Karpas-422 (cell line): ENCODE measurements at regions not wholly inside any gene's neighbourhood (a gene's known extent, or its start where the extent isn't known, plus 50 kb on each side); places are given as distances from the start of the nearest gene placed in this dataset.
"Not testable (repeated sequence)": the region's sequence is repeated elsewhere in the genome, so short reads cannot be mapped to it uniquely, and the experiment has no call there.

Source experiments
- DNase-seq: peaks from one replicate; pipeline ENCODE4 v3.0.0-alpha.2; 2015
- H2AFZ ChIP-seq: fragments of 200-600 bp; sonication (generic); 2 replicates; pipeline ENCODE4 v1.6.1; 2014; ENCODE audit warnings: antibody characterized with exemption, low read length, mixed read lengths
- H3K27ac ChIP-seq: fragments of 200-600 bp; sonication (generic); 2 replicates; pipeline ENCODE4 v1.5.1; 2014; ENCODE audit warnings: mild to moderate bottlenecking, low read length, moderate library complexity
- H3K27me3 ChIP-seq: fragments of 200-600 bp; sonication (generic); 2 replicates; pipeline ENCODE4 v1.6.1; 2014; ENCODE audit warnings: low read length, mixed read lengths
- H3K36me3 ChIP-seq: fragments of 200-600 bp; sonication (generic); 2 replicates; pipeline ENCODE4 v1.6.1; 2014; ENCODE audit warnings: low read length, mixed read lengths; ENCODE audit not compliant: insufficient read depth
- H3K4me1 ChIP-seq: fragments of 200-600 bp; sonication (generic); 2 replicates; pipeline ENCODE4 v1.6.1; 2014; ENCODE audit warnings: mild to moderate bottlenecking, low read length, mixed read lengths
- H3K4me2 ChIP-seq: fragments of 200-600 bp; sonication (generic); 2 replicates; pipeline ENCODE4 v1.6.1; 2014; ENCODE audit warnings: low read length, low read depth, mild to moderate bottlenecking; ENCODE audit not compliant: poor library complexity, severe bottlenecking
- H3K4me3 ChIP-seq: fragments of 200-600 bp; sonication (generic); 2 replicates; pipeline ENCODE4 v1.5.1; 2014; ENCODE audit warnings: mild to moderate bottlenecking, antibody characterized with exemption, low read length, mixed read lengths
- H3K79me2 ChIP-seq: fragments of 200-600 bp; sonication (generic); 2 replicates; pipeline ENCODE4 v1.6.1; 2014; ENCODE audit warnings: mild to moderate bottlenecking, low read length, mixed read lengths
- H3K9ac ChIP-seq: fragments of 200-600 bp; sonication (generic); 2 replicates; pipeline ENCODE4 v1.6.0; 2014; ENCODE audit warnings: low read length
- H3K9me2 ChIP-seq: fragments of 200-600 bp; sonication (generic), shearing (Covaris generic); replicated peaks from 2 replicates; pipeline ENCODE4 v1.6.0; 2014; ENCODE audit warnings: mild to moderate bottlenecking, low read length, moderate library complexity; ENCODE audit not compliant: insufficient read depth
- H3K9me3 ChIP-seq: fragments of 300-700, 200-600 bp; sonication (generic); 2 replicates; pipeline ENCODE4 v1.6.1; 2014; ENCODE audit warnings: low read length, mixed read lengths
- H4K20me1 ChIP-seq: fragments of 200-600 bp; sonication (generic); 2 replicates; pipeline ENCODE4 v1.6.1; 2014; ENCODE audit warnings: mild to moderate bottlenecking, antibody characterized with exemption, low read length, low read depth; ENCODE audit not compliant: insufficient read depth

GRCh38 chr1:224051782-224052181 is 62.1 kb upstream of the FBXO28 start:
- H3K36me3 ChIP-seq, DNase-seq, H3K4me3 ChIP-seq, H3K79me2 ChIP-seq, H3K4me1 ChIP-seq, H3K9me3 ChIP-seq, H3K9me2 ChIP-seq, H3K27me3 ChIP-seq, H4K20me1 ChIP-seq, H3K27ac ChIP-seq, H3K9ac ChIP-seq, H3K4me2 ChIP-seq, H2AFZ ChIP-seq: not testable (repeated sequence)

- Histone ChIP-seq H3K4me1 (no peaks in the 10 kb centered on the region), H3K4me2 (no peak overlapping the region), H3K27me3 (no peaks in the 10 kb centered on the region), H3K36me3 (no peaks in the 10 kb centered on the region), H2AFZ (no peak overlapping the region), H3K79me2 (no peaks in the 10 kb centered on the region), H3K27ac (no peak overlapping the region), H3K4me3 (no peak overlapping the region), H3K9me2 (no peaks in the 10 kb centered on the region), H3K9me3 (no peaks in the 10 kb centered on the region), H4K20me1 (no peaks in the 10 kb centered on the region), H3K9ac (no peak overlapping the region)
- DNase-seq: no peak
Observed at GRCh38 chr1:224051086-224051406, 62.9 kb upstream of the FBXO28 start.

GRCh38 chr1:224047538-224047937 is 66.4 kb upstream of the FBXO28 start:
- Histone ChIP-seq H3K9me2 (no peaks in the 10 kb centered on the region), H3K4me2 (no peak overlapping the region), H3K27ac (no peak overlapping the region), H3K4me3 (no peak overlapping the region), H2AFZ (no peak overlapping the region), H4K20me1 (no peaks in the 10 kb centered on the region), H3K9me3 (no peaks in the 10 kb centered on the region), H3K4me1 (no peaks in the 10 kb centered on the region), H3K27me3 (no peaks in the 10 kb centered on the region), H3K9ac (no peak overlapping the region), H3K36me3 (no peaks in the 10 kb centered on the region), H3K79me2 (no peaks in the 10 kb centered on the region)
- no peak for DNase-seq

- Histone ChIP-seq H3K9me2 (no peaks in the 10 kb centered on the region), H3K9ac (no peak overlapping the region), H4K20me1 (no peaks in the 10 kb centered on the region), H3K27ac (no peak overlapping the region), H3K4me2 (no peak overlapping the region), H2AFZ (no peak overlapping the region), H3K4me1 (no peaks in the 10 kb centered on the region), H3K79me2 (no peaks in the 10 kb centered on the region), H3K4me3 (no peak overlapping the region), H3K27me3 (no peaks in the 10 kb centered on the region), H3K9me3 (no peaks in the 10 kb centered on the region), H3K36me3 (no peaks in the 10 kb centered on the region)
- no peak for DNase-seq
Observed at GRCh38 chr1:224045556-224045955, 68.4 kb upstream of the FBXO28 start.

- no peaks in the 10 kb centered on the region for H4K20me1 ChIP-seq
- H3K9me3 ChIP-seq: no peaks in the 10 kb centered on the region
- no peak overlapping the region for H3K9ac ChIP-seq
Observed at GRCh38 chr1:224044420-224044819, 69.5 kb upstream of the FBXO28 start.

GRCh38 chr1:224042557-224043118 is 71.3 kb upstream of the FBXO28 start:
- H3K4me1 ChIP-seq: no peaks in the 10 kb centered on the region
- H3K27ac ChIP-seq: no peak overlapping the region
- no peaks in the 10 kb centered on the region for H3K36me3 ChIP-seq
- H3K4me3 ChIP-seq: no peak overlapping the region
- DNase-seq: no peak
- H3K27me3 ChIP-seq: no peaks in the 10 kb centered on the region
- H3K4me2 ChIP-seq: no peak overlapping the region
- H3K9ac ChIP-seq: no peak overlapping the region
- no peaks in the 10 kb centered on the region for H3K9me2 ChIP-seq
- H4K20me1 ChIP-seq: no peaks in the 10 kb centered on the region
- H2AFZ ChIP-seq: no peak overlapping the region
- no peaks in the 10 kb centered on the region for H3K79me2 ChIP-seq
- H3K9me3 ChIP-seq: no peaks in the 10 kb centered on the region

More at GRCh38 chr1:224044420-224044819, 69.5 kb upstream of the FBXO28 start:
- no peaks in the 10 kb centered on the region for H3K9me2 ChIP-seq
- no peak overlapping the region for H3K4me3 ChIP-seq
- H3K79me2 ChIP-seq: no peaks in the 10 kb centered on the region
- no peak overlapping the region for H2AFZ ChIP-seq
- H3K27ac ChIP-seq: no peak overlapping the region
- H3K4me2 ChIP-seq: no peak overlapping the region
- DNase-seq: no peak
- no peaks in the 10 kb centered on the region for H3K4me1 ChIP-seq
- H3K36me3 ChIP-seq: no peaks in the 10 kb centered on the region
- no peaks in the 10 kb centered on the region for H3K27me3 ChIP-seq

GRCh38 chr1:224041032-224041431 is 72.9 kb upstream of the FBXO28 start:
- H3K9ac ChIP-seq: no peak overlapping the region
- no peak overlapping the region for H3K4me3 ChIP-seq
- no peaks in the 10 kb centered on the region for H4K20me1 ChIP-seq
- no peaks in the 10 kb centered on the region for H3K9me3 ChIP-seq
- H3K79me2 ChIP-seq: no peaks in the 10 kb centered on the region
- H3K36me3 ChIP-seq: no peaks in the 10 kb centered on the region
- H3K4me1 ChIP-seq: no peaks in the 10 kb centered on the region
- H3K27ac ChIP-seq: no peak overlapping the region
- H3K9me2 ChIP-seq: no peaks in the 10 kb centered on the region
- H3K27me3 ChIP-seq: no peaks in the 10 kb centered on the region
- no peak overlapping the region for H3K4me2 ChIP-seq
- no peak for DNase-seq
- H2AFZ ChIP-seq: no peak overlapping the region; the same call in 1 of the 2 replicates

- H2AFZ ChIP-seq: not testable (repeated sequence)
Observed at GRCh38 chr1:224040423-224040822, 73.5 kb upstream of the FBXO28 start.

GRCh38 chr1:224040006-224040405 is 73.9 kb upstream of the FBXO28 start:
- not testable (repeated sequence) for H3K4me1 ChIP-seq, H3K9me2 ChIP-seq, H3K9me3 ChIP-seq, H3K79me2 ChIP-seq, H3K4me3 ChIP-seq, H3K9ac ChIP-seq, H4K20me1 ChIP-seq, H3K27me3 ChIP-seq, H3K36me3 ChIP-seq, H2AFZ ChIP-seq, H3K27ac ChIP-seq, DNase-seq, H3K4me2 ChIP-seq

More at GRCh38 chr1:224040423-224040822, 73.5 kb upstream of the FBXO28 start:
- H3K79me2 ChIP-seq, H3K36me3 ChIP-seq, H3K27ac ChIP-seq, H3K27me3 ChIP-seq, DNase-seq, H3K9me3 ChIP-seq, H3K4me2 ChIP-seq, H3K4me3 ChIP-seq, H3K9me2 ChIP-seq, H3K9ac ChIP-seq, H4K20me1 ChIP-seq, H3K4me1 ChIP-seq: not testable (repeated sequence)
